ENCODE measurements at regions not wholly inside any gene's neighbourhood (a gene's known extent, or its start where the extent isn't known, plus 50 kb on each side); places are given as distances from the start of the nearest gene placed in this dataset.

DNA sequence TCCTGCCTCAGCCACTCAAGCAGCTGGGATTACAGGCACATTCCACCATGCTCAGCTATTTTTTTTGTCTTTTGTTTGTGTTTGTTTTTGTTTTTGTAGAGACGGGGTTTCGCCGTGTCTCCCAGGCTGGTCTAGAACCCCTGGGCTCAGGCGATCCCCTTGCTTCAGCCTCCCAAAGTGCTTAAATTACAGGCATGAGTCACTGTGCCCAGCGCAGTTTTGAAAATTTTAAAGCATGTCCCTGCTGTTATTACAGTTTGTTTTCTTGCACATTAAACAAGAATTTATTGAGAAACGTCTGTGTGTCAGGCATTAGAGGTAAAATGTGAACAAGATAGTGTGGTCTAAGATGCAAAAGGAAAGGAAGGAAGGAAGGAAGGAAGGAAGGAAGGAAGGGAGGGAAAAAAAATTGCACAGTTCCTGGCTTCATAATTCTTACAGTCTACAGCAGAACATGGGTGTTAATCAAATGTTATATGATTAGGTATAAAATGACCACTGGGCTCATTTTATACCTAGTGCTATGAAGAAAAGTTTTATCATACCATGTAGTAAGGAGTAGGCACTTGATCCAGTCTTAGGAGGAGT, 205.4 kb downstream of the SNX18 start:
- TF ChIP-seq POLR2AphosphoS5 (IDR thresholded peaks at IDR 0.05; ENCODE audit: low read depth, low read length) (no peak), TAF1 (IDR thresholded peaks at IDR 0.05; ENCODE audit: borderline replicate concordance, insufficient read depth, low read length) (no peak), REST (IDR thresholded peaks at IDR 0.05; ENCODE audit: insufficient read depth in 1 of 2, low read depth in 2 of 2, low read length in 2 of 2) (no peak)

All from PFSK-1 (cell line).